DMS114 treated with DMSO at 0.1 percent for 48 hours (cell line): ENCODE measurements at regions not wholly inside any gene's neighbourhood (a gene's known extent, or its start where the extent isn't known, plus 50 kb on each side); places are given as distances from the start of the nearest gene placed in this dataset.

Source experiments
- DNase-seq: peaks from one replicate; lab custom pipeline; 2025; ENCODE audit not compliant: unreplicated experiment; lab: John Stamatoyannopoulos, UW

DNA sequence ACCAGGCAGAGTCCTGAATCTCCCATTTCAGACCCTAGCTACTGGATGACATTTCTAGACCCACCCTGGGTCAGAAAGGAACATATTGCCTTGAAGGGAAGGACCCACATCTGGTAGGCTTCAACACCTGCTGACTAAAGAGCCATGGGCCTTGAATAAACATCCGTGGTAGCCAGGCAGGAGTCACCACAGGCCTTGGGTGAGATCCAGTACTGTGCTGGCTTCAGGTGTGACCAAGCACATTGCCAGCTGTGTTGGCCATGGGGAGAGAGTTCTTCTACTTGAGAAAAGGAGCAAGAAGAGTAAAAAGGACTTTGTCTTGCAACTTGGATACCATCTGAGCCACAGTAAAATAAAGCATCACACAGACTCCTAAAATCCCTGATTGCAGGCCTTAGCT, 332.6 kb downstream of the SLC16A7 start:
- no peak for DNase-seq

DNA sequence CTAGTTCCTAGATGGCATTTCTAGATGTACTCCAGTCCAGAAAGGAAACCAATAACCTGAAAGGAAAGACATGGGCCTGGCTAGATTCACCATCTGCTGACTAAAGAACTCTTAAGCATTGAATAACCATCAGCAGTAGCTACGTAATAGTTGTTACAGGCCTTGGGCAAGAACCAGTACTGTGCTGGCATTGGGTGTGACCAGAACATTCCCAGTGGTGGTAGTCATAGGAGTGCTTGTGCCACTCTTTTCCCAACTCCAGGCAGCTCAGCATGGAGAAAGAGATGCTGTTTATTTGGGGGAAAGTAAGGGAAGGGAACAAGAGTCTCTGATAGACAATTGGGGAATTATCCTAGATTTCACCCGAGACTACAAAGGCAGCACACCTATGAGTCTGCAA, 333.3 kb downstream of the SLC16A7 start:
- no peak for DNase-seq

DNA sequence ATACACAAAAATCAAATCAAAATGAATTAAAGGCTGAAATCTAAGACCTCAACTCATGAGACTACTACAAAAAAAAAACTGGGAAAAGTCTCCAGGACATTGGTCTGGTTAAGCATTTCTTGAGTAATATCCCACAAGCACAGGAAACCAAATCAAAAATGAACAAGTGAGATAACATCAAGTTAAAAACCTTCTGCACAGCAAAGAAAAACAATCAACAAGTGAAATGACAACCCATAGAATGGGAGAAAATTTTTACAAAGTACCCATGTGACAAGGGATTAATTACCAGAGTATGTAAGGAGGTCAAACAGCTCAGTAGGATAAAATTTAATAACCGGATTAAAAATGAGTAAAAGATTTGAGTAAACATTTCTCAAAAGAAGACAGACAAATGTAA, 338.7 kb downstream of the SLC16A7 start:
- DNase-seq: no peak

DNA sequence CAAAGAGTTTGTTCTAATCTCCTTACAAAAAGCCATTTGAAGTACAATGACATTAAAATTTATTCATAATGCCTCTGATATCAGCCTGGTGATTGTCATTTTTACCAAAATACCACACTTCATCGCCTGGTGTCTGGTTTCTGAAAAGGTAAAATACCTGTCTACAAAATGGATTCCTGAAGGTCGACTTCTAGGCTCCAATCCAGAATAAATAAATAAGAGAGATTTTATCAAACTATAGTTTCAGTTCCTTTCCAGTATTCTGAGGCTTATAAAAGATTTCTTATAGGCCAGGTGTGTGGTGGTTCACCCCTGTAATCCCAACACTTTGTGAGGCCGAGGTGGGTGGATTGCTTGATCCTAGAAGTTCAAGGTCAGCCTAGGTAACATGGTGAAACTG, 340.7 kb downstream of the SLC16A7 start:
- DNase-seq: no peak

DNA sequence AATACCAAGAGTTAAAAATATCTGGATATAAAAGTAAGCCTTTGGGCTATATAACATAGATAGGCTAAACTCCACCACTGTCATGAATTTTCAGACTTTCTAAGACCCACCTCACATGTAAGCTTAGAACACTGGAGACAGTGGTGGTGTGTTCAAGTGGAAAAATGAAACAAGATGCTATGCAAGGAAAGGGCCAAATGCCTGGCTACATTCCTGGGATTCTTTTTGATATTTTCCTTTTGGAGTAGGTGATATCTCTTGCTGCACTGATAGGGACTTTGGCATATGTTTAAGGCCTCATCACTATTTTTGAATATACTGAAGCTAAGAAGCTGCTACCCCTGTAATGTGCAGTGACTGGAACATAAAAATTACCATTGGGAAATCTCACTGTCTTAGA, 341.3 kb downstream of the SLC16A7 start:
- DNase-seq: no peak

DNA sequence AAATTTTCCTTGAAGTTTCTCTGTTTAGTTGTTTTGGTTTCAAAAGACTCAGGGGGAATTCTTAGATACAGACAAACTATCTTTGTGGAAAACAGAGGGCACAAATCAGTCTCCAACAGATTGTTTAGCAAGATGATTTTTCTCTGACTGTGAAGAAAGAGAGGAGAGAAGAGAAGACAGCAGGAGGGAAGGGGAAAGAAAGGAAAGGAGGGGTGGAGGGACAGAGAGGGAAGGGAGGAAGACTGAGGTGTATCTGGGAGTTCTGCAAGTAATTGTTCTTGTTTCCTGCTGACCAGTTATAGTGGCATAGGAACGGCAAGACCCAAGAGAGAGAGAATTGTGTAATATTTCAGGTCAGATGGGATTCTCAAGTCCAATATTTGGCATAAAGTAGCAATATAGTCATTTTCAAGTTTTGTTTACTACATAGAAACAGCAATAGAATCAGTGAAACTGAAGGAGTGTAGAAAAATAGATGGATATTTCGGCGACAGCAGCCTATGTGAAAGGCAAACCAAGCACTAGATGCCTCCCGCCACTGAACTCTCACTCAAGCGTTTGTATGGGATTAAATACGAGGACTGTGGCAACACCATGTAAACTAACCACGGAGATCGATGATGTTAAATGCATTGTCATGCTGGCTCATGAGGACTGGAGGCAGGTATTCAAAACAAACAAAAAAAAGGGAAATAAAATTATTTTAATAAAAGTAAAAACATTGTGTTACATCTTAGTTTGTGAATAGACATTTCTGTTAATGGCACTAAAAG, 342.5 kb downstream of the SLC16A7 start:
- no peak for DNase-seq

DNA sequence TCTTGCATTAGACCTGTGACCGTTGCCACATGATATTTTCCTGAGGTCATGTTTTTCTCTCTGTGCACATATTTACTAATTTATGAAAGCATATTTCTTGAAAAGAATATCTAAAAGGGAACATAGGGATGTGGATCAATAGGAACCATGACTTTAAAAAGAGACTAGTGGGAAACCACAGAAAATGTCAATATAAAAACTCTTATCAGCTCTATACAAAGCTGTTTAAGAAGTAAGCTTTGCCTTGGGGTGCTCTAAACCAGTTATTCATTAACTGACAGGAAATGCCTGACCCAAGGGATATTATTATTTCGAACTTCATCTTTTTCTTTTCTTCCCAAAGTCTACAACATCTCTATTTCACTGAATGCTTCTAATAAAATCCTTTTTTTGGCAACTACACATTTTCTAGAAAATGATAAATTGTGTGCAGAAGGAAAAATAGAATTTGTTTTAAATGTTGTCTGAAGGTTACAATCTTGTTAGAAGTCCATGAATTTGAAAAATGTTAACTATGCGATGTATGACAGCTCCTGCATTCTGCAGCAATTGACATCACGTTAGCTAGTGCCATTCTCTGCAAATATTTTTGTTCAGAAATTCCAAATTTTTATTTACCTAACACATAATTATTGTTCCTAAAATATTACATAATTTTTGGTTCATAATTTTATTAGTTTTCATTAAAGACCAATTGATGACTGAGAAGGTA, 345.0 kb downstream of the SLC16A7 start:
- no peak for DNase-seq

DNA sequence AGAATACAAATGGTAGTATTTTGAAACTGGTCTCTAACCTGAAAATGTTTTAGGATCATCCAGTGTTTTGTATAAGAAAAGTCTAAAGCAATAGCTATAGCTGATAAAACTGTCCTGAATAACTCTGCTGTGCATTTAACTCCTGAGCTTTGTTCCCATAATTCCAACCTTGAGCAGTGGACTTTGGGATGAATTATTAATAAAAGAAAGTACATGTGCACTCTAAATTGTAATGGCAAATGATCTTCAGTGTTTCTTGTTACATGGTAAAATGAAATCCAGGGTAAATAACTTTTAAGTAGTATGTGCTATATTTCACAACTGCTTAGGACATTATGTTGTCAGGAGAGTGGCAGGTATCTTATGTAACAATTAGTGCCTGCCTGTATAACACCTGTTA, 345.6 kb downstream of the SLC16A7 start:
- DNase-seq: no peak

DNA sequence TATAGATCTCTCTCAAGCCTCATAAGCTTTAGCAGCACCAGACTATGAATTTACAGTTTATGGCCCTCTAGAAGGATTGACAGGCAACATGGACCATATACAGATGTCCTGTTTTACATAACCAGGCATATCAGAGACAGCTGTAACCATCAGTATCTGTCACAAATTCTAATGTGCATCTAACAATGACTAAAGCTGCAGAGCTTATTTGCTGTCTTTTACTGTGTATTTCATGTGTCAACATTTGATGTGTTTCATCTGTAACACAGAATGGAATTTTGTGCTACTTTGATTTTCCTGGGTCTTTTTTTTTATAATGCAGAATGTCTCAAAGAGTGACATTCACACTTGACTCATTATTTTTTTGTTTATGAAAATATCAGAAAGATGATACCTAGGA, 348.3 kb downstream of the SLC16A7 start:
- no peak for DNase-seq

DNA sequence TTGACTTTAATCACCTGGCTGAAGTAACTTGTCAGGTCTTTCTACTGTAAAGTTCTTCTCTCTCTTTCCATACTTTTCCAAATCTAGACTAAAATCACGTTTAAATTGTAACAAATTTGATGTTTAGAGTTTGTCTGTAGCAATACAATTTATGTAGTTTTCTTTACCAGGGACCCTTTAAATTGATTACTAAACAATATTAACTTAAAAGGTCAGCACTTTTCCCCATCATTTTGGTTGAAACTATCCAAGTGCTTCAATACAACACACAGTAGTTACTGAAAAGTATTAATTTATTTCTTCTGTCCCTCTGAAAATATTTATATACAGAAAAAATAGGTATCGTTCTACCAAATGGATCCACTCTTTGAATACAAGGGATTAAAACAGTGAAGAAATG, 350.8 kb downstream of the SLC16A7 start:
- DNase-seq: no peak

DNA sequence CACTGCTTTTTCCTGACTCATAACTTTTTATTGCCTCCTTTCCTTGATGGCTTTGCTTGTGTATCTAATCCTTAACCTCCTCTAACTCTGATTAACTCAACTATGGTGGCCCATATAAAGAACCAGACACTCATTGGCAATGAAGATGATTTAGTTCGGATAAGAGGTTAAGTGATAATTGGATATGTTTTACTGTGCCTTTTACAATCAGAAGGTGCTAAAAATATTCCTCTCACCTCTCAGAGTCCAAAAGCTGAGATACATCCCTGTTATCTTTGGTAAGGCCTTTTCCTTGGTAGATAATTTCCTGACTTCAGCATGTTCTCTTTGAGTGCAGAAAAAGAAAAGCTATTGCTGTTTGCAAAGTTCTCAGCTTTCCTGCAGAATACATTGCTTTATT, 367.7 kb downstream of the SLC16A7 start:
- no peak for DNase-seq

DNA sequence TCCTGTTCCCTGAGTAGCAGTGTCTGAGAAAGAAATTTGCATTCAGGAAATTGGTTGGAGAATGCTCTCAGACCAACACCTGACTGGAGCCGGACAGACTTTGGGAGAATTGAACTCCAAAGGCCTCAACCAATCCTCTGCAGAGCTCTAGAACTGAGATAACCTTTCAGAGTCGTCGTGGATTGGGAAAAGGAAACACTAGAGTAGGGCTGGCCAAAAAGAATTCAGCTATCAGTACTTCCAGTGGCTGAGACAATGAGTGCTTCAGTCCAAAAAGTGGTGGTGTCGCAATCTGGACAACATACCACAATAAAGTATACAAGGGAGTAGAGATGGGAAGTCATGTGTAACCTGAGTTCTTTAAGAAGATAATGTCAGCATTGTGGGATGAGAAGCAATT, 377.1 kb downstream of the SLC16A7 start:
- DNase-seq: no peak

DNA sequence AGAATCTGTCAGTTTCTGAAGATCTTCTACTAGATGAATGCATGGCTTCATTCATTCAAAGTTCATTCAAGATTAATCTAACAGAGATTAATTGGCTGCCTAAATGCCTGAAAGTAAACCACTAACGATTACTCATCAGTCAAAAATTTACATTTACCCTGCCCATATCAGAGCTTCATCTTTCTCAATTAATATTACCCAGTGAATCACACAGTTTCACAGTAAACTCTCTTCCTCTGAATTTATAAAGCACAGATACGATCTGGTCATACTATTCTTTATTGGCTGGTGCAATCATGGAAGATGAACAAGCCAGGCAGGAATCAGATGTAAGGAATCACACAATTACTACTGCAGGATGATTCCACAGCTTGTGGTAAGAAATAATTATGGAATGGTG, 377.7 kb downstream of the SLC16A7 start:
- DNase-seq: no peak

DNA sequence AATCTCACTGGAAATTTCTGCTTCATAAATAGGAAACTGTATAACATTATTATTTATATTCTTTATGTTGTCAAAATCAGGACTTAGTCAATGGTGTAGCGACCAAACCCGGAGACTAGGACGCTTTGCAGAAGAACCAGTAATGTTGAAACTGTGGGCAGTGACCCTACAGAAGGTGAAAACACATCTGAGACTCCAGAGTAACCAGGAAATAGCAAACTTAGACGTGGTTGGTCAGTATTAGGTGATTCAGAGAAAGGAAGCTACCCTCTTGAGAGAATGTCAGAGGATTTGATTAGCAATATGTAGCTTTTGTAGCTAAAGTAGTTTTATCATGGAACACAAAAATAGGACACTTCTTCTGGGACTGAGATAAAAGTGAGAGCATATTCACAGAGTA, 381.9 kb downstream of the SLC16A7 start:
- DNase-seq: no peak

DNA sequence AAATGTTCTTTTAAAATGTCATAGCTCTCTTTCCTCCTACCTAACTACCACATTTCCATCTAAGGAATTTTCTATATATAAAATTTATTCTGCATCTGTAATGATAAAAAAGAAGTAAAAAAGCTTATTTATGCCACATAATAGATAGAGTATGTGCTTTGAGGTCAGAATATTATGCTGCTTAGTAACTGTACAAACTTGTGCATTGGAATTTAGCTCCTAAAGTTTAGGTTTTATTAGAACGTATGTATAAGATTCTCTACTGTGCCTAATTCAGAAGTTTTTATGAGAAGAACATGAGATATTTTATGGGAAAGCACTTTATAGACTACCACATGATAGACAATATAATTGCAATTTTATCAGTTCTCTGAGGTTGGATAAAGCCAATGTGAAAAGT, 384.6 kb downstream of the SLC16A7 start:
- DNase-seq: no peak

DNA sequence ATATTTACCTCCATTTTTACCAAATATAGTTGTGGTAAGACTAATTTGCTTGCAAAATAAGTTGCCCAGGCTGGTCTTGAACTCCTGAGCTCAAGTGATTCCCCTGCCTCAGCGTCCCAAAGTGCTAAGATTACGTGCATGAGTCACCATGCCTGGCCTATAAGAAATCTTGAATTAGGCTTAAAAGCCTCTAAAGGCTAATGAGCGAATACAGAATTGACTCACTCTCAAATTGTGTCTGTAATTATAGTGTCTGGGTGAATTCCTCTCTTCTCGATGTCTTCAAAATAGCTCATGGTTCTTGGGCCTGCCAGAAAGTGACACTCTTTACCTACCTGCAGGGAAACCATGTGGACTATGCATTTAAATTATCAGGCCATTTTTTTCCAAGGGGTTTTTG, 403.5 kb downstream of the SLC16A7 start:
- DNase-seq: no peak

DNA sequence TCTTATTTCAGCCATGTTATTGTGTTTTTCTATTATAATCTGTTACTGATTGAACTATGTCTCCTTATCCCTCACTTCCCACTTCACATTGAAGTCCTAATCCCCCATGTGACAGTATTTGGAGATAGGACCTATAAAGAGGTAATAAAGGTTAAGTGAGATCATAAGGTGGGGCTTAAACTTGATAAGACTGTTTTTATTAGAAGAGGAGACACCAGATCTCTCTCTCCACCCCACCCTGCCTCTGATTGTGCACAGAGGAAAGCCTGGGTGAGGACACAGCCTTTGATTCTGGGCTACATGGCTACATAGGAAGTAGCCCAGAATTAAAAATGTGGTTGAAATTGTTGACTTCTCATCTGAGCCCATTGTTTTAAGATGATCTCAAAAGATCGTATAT, 414.7 kb downstream of the SLC16A7 start:
- no peak for DNase-seq

DNA sequence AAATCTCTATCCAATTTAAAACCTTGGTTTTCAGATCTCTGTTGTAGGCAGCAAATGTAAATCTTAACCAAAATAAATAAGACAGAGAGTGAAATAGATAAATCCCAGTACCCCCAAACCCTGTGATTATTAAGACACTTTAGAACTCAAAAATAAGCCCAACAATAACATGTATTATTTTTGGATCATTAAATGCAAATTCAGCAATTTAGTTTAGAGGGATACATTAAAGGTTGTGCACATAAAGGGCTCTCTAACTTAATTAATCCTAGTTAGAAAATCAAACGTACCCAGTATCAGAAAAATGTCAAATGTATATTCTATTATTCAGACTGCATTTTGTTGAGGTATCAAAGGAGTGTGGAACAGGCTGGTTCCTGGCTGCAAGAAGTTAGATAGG, 416.8 kb downstream of the SLC16A7 start:
- DNase-seq: no peak

DNA sequence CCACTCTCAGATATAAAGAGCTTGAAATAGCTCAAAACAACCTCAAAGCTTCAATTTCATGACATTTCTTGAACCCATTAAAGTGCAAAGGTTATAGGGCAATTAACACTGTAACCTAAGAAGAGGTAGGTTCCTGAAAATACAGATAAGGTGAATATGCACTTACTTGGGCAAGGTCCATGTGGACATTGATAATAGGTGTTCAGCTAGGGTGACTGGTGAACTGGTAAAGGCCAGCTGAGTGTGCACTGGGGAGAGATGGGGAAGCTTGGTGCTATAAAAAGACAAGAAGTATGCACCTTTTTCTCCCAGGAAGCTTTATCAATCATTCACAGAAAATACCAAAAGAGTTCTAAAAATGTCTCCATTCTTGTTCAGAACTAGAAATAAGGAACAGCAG, 418.6 kb downstream of the SLC16A7 start:
- DNase-seq: no peak

DNA sequence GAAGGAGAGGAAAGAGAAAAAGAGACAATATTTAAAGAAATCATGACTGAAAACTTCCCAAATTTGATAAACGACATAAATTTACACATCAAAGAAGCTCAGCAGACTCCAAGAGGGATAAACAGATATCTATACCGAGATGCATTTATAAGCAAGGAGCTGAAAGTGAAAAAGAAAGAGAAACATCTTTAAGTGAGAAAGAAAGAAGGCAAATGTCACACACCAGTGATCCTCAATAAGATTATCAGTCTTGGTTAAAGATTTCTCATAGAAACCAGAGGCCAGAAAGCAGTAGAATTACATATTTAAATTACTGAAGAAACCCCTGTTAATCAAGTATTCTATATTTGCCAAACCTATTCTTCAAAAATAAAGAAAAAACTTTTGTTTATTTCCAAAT, 424.2 kb downstream of the SLC16A7 start:
- no peak for DNase-seq

DNA sequence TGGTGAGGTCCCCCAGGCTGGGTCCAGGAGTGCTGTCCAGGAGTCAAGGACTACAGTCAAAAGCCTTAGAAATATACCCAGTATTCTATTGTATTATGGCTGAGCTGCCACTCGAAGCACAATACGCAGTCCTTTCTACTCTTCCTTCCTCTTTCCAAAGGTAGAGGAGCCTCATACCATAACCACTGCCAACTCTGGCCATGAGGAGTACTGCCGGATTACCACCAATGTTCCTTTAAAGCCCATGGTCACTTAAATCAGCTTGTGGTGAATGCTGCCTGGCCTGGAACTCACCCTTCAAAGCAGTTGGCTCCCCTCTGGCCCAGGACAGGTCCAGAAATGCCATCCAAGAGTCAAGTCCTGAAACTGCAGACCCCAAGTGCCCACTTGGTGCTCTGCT, 425.4 kb downstream of the SLC16A7 start:
- no peak for DNase-seq

DNA sequence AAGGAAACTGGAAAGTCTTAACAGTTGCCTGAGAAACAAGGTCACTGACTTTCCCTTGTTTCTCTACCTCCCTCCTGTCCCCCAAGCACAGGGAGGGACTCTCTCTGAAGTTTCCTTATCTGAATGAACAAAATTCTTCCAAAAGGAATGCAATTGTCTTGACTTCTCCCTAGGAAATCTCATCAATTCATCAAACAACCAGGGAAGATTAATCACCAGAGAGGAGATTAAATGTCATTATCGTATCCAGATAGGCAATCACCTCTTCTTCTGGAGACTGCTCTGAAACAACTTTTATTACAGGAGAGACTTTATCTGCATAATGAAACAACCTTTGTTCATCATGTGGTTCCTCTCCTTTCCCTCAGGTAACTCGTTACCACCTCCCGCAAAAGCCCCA, 431.4 kb downstream of the SLC16A7 start:
- no peak for DNase-seq

DNA sequence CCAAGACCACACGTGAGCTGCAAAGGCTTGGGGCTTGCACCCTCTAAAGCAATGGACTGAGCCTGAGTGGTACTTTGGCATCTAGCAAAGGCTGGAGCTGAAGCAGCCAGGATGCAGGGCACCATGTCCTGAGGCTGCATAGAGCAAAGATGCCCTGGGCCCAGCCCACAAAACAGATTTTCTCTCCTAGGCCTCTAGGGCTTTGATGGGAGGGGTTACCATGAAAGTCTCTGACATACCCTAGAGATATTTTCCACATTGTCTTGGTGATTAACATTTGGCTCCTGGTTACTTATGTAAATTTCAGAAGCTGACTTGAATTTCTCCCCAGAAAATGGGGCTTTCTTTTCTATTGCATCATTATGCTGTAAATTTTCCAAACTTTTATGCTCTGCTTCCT, 438.3 kb downstream of the SLC16A7 start:
- no peak for DNase-seq
